ENCODE measurements at regions not wholly inside any gene's neighbourhood (a gene's known extent, or its start where the extent isn't known, plus 50 kb on each side); places are given as distances from the start of the nearest gene placed in this dataset.

GRCh38 chr20:4083098-4083865 is 65.3 kb upstream of the SMOX start:
- H3K27ac Mint-ChIP-seq, result no peak overlapping the region
- peaks cover 16% of the 10 kb centered on the region for H3K27me3 Mint-ChIP-seq (ENCODE audit: insufficient read depth, low read depth, poor library complexity)
- no peaks in the 10 kb centered on the region for H4K20me1 ChIP-seq (replicated peaks; ENCODE audit: insufficient read depth)
- peaks cover 8% of the 10 kb centered on the region; the same call in 1 of the 2 replicates for H3K27me3 ChIP-seq (ENCODE audit: insufficient read depth)
- TF ChIP-seq CTCF (conservative IDR thresholded peaks at IDR 0.05; ENCODE audit: low read depth in 2 of 2) (no peak), ETS1 (IDR thresholded peaks at IDR 0.05) (no peak), EZH2phosphoT487 (IDR thresholded peaks at IDR 0.05; ENCODE audit: unreplicated experiment) (no peak)
- H3K9me2 ChIP-seq (ENCODE audit: insufficient read depth), result no peaks in the 10 kb centered on the region
- H3K36me3 ChIP-seq (ENCODE audit: insufficient read depth), result no peaks in the 10 kb centered on the region
- peaks cover 23% of the 10 kb centered on the region for H3K4me1 Mint-ChIP-seq
- H2AFZ ChIP-seq, result 0 out of 2 replicates have a peak overlapping the region, but pooled peaks have one; percentile 73
- no peaks in the 10 kb centered on the region for H3K79me2 ChIP-seq (replicated peaks; ENCODE audit: insufficient read depth)
- H3F3A ChIP-seq (replicated peaks; ENCODE audit: low read depth), result 0 out of 2 replicates have a peak, but pooled peaks cover 4% of the 10 kb centered on the region
- peak overlapping the region; percentile 40 for H3K4me3 ChIP-seq
- peaks cover 15% of the 10 kb centered on the region; the same call in 1 of the 2 replicates for H3K4me1 ChIP-seq (ENCODE audit: insufficient read depth)
- H3K9me3 Mint-ChIP-seq, result no peaks in the 10 kb centered on the region
- no peaks in the 10 kb centered on the region for H3K36me3 Mint-ChIP-seq (ENCODE audit: low read depth)
- no peak overlapping the region for H3K27ac ChIP-seq (ENCODE audit: low read depth)
- peak overlapping the region; percentile 65 for H3K4me2 ChIP-seq
- ATAC-seq, result peak; percentile 8; the same call in 2 of the 3 replicates
- DNase-seq (ENCODE audit: low spot score), result peak; percentile 38
- H3K4me3 Mint-ChIP-seq, result no peak overlapping the region

- no peaks in the 10 kb centered on the region for H3K9me2 ChIP-seq (ENCODE audit: insufficient read depth)
- H3K27ac ChIP-seq (ENCODE audit: low read depth), result no peak overlapping the region
- Mint-ChIP-seq H3K9me3 (no peaks in the 10 kb centered on the region), H3K27me3 (ENCODE audit: insufficient read depth, low read depth, poor library complexity) (peaks cover 16% of the 10 kb centered on the region), H3K4me3 (no peak overlapping the region; the same call in 2 of the 3 replicates), H3K36me3 (ENCODE audit: low read depth) (no peaks in the 10 kb centered on the region), H3K4me1 (peaks cover 23% of the 10 kb centered on the region), H3K27ac (peak overlapping the region; percentile 79)
- no peaks in the 10 kb centered on the region for H3K36me3 ChIP-seq (ENCODE audit: insufficient read depth)
- H3K4me2 ChIP-seq, result peak overlapping the region; percentile 69
- peak overlapping the region; percentile 41 for H3K4me3 ChIP-seq
- H3K79me2 ChIP-seq (replicated peaks; ENCODE audit: insufficient read depth), result no peaks in the 10 kb centered on the region
- peak; percentile 87 for DNase-seq (ENCODE audit: low spot score)
- H3K4me1 ChIP-seq (ENCODE audit: insufficient read depth), result peaks cover 15% of the 10 kb centered on the region; the same call in 1 of the 2 replicates
- peaks cover 8% of the 10 kb centered on the region; the same call in 1 of the 2 replicates for H3K27me3 ChIP-seq (ENCODE audit: insufficient read depth)
- no peaks in the 10 kb centered on the region for H4K20me1 ChIP-seq (replicated peaks; ENCODE audit: insufficient read depth)
- H2AFZ ChIP-seq, result peak overlapping the region; percentile 80
- TF ChIP-seq NANOG (IDR thresholded peaks at IDR 0.05; ENCODE audit: borderline replicate concordance) (no peak), ZNF114 (CRISPR knock-in tag; IDR thresholded peaks at IDR 0.05) (no peak), POLR2AphosphoS5 (IDR thresholded peaks at IDR 0.05; ENCODE audit: low read depth) (no peak), REST (IDR thresholded peaks at IDR 0.05; ENCODE audit: unreplicated experiment) (no peak), CREB1 (CRISPR knock-in tag; IDR thresholded peaks at IDR 0.05; ENCODE audit: low read depth) (no peak), EZH2phosphoT487 (IDR thresholded peaks at IDR 0.05; ENCODE audit: unreplicated experiment) (no peak)
- H3F3A ChIP-seq (replicated peaks; ENCODE audit: low read depth), result 0 out of 2 replicates have a peak, but pooled peaks cover 4% of the 10 kb centered on the region
- peak; percentile 65 for ATAC-seq
Observed at GRCh38 chr20:4082406-4083097, 66.1 kb upstream of the SMOX start.

Measured in GM23338 (cell line).